ENCODE measurements at regions not wholly inside any gene's neighbourhood (a gene's known extent, or its start where the extent isn't known, plus 50 kb on each side); places are given as distances from the start of the nearest gene placed in this dataset.

DNA sequence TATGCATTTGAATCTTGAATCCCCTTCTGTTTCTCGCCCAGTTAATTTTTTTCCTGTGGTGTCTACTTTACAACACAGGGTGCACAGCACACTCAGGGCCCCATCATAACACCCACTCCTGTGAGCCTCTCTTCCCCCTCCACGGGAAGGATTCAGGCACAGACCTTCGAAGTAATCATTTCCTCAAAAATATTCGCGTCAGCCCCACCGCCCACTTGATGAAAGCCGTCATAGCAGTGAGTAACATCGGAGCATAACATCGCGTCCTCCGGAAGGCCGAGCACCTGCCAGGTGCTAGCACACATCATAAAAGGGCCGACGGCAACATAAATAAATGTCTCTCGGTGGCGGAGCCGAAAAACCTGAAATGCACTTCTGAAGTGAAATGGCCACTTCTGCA, 201.7 kb upstream of the ADARB2 start (continued):
- TF ChIP-seq, protein P1, sequence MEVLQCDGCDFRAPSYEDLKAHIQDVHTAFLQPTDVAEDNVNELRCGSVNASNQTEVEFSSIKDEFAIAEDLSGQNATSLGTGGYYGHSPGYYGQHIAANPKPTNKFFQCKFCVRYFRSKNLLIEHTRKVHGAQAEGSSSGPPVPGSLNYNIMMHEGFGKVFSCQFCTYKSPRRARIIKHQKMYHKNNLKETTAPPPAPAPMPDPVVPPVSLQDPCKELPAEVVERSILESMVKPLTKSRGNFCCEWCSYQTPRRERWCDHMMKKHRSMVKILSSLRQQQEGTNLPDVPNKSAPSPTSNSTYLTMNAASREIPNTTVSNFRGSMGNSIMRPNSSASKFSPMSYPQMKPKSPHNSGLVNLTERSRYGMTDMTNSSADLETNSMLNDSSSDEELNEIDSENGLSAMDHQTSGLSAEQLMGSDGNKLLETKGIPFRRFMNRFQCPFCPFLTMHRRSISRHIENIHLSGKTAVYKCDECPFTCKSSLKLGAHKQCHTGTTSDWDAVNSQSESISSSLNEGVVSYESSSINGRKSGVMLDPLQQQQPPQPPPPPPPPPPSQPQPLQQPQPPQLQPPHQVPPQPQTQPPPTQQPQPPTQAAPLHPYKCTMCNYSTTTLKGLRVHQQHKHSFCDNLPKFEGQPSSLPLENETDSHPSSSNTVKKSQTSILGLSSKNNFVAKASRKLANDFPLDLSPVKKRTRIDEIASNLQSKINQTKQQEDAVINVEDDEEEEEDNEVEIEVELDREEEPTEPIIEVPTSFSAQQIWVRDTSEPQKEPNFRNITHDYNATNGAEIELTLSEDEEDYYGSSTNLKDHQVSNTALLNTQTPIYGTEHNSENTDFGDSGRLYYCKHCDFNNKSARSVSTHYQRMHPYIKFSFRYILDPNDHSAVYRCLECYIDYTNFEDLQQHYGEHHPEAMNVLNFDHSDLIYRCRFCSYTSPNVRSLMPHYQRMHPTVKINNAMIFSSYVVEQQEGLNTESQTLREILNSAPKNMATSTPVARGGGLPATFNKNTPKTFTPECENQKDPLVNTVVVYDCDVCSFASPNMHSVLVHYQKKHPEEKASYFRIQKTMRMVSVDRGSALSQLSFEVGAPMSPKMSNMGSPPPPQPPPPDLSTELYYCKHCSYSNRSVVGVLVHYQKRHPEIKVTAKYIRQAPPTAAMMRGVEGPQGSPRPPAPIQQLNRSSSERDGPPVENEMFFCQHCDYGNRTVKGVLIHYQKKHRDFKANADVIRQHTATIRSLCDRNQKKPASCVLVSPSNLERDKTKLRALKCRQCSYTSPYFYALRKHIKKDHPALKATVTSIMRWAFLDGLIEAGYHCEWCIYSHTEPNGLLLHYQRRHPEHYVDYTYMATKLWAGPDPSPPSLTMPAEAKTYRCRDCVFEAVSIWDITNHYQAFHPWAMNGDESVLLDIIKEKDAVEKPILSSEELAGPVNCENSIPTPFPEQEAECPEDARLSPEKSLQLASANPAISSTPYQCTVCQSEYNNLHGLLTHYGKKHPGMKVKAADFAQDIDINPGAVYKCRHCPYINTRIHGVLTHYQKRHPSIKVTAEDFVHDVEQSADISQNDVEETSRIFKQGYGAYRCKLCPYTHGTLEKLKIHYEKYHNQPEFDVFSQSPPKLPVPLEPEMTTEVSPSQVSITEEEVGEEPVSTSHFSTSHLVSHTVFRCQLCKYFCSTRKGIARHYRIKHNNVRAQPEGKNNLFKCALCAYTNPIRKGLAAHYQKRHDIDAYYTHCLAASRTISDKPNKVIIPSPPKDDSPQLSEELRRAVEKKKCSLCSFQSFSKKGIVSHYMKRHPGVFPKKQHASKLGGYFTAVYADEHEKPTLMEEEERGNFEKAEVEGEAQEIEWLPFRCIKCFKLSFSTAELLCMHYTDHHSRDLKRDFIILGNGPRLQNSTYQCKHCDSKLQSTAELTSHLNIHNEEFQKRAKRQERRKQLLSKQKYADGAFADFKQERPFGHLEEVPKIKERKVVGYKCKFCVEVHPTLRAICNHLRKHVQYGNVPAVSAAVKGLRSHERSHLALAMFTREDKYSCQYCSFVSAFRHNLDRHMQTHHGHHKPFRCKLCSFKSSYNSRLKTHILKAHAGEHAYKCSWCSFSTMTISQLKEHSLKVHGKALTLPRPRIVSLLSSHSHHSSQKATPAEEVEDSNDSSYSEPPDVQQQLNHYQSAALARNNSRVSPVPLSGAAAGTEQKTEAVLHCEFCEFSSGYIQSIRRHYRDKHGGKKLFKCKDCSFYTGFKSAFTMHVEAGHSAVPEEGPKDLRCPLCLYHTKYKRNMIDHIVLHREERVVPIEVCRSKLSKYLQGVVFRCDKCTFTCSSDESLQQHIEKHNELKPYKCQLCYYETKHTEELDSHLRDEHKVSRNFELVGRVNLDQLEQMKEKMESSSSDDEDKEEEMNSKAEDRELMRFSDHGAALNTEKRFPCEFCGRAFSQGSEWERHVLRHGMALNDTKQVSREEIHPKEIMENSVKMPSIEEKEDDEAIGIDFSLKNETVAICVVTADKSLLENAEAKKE (CRISPR knock-in tag; IDR thresholded peaks at IDR 0.05): no peak
- no peak for TF ChIP-seq CREB1 (CRISPR knock-in tag; IDR thresholded peaks at IDR 0.05; ENCODE audit: low read depth)
- TF ChIP-seq, protein P2, sequence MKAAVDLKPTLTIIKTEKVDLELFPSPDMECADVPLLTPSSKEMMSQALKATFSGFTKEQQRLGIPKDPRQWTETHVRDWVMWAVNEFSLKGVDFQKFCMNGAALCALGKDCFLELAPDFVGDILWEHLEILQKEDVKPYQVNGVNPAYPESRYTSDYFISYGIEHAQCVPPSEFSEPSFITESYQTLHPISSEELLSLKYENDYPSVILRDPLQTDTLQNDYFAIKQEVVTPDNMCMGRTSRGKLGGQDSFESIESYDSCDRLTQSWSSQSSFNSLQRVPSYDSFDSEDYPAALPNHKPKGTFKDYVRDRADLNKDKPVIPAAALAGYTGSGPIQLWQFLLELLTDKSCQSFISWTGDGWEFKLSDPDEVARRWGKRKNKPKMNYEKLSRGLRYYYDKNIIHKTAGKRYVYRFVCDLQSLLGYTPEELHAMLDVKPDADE (IDR thresholded peaks at IDR 0.05): no peak
- TF ChIP-seq, protein P3, sequence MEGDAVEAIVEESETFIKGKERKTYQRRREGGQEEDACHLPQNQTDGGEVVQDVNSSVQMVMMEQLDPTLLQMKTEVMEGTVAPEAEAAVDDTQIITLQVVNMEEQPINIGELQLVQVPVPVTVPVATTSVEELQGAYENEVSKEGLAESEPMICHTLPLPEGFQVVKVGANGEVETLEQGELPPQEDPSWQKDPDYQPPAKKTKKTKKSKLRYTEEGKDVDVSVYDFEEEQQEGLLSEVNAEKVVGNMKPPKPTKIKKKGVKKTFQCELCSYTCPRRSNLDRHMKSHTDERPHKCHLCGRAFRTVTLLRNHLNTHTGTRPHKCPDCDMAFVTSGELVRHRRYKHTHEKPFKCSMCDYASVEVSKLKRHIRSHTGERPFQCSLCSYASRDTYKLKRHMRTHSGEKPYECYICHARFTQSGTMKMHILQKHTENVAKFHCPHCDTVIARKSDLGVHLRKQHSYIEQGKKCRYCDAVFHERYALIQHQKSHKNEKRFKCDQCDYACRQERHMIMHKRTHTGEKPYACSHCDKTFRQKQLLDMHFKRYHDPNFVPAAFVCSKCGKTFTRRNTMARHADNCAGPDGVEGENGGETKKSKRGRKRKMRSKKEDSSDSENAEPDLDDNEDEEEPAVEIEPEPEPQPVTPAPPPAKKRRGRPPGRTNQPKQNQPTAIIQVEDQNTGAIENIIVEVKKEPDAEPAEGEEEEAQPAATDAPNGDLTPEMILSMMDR (conservative IDR thresholded peaks at IDR 0.05; ENCODE audit: low read depth in 2 of 2): no peak
- no peak for TF ChIP-seq POLR2AphosphoS5 (IDR thresholded peaks at IDR 0.05; ENCODE audit: low read depth)
- no peak for TF ChIP-seq JUNB (IDR thresholded peaks at IDR 0.05; ENCODE audit: unreplicated experiment)
- no peak for TF ChIP-seq STAT1 (IDR thresholded peaks at IDR 0.05; ENCODE audit: unreplicated experiment)

DNA sequence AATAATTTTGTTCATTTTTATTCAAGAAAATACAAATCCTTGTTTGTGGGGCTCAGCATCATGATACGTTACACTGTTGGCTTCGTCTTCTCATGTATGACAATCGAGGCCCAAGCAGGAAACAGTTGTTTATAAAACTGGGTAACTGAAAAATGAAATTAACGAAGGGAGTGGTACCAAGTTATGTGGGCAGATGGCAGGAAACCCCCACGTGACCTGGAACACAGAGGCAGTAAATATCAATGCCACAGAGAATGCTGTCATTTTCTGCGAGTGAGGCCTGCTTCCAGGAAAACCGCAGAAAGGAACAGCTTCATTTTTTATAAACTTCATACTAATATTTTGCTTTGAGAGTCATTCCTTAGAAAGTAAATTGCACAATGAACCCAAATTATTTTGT, 201.0 kb upstream of the ADARB2 start:
- Mint-ChIP-seq H3K36me3 (ENCODE audit: low read depth) (no peaks in the 10 kb centered on the region), H3K4me1 (peaks cover 10% of the 10 kb centered on the region; the same call in 2 of the 3 replicates), H3K27me3 (ENCODE audit: insufficient read depth, low read depth, poor library complexity) (no peaks in the 10 kb centered on the region), H3K4me3 (no peak overlapping the region), H3K9me3 (no peaks in the 10 kb centered on the region; the same call in 2 of the 3 replicates), H3K27ac (no peak overlapping the region)
- Histone ChIP-seq H3K4me1 (ENCODE audit: insufficient read depth) (no peaks in the 10 kb centered on the region), H3F3A (replicated peaks; ENCODE audit: low read depth) (no peaks in the 10 kb centered on the region), H3K4me3 (no peak overlapping the region), H3K27me3 (ENCODE audit: insufficient read depth) (no peaks in the 10 kb centered on the region), H3K9me2 (ENCODE audit: insufficient read depth) (no peaks in the 10 kb centered on the region), H3K27ac (ENCODE audit: low read depth) (no peak overlapping the region), H3K79me2 (replicated peaks; ENCODE audit: insufficient read depth) (no peaks in the 10 kb centered on the region), H4K20me1 (replicated peaks; ENCODE audit: insufficient read depth) (no peaks in the 10 kb centered on the region), H2AFZ (no peak overlapping the region), H3K36me3 (ENCODE audit: insufficient read depth) (no peaks in the 10 kb centered on the region), H3K4me2 (no peak overlapping the region)
- no peak for DNase-seq (ENCODE audit: low spot score)
- no peak for ATAC-seq
- TF ChIP-seq, protein P1 (CRISPR knock-in tag; IDR thresholded peaks at IDR 0.05): no peak
- TF ChIP-seq JUNB (IDR thresholded peaks at IDR 0.05; ENCODE audit: unreplicated experiment): no peak
